Neural cell (in vitro differentiated cells): ENCODE measurements at regions not wholly inside any gene's neighbourhood (a gene's known extent, or its start where the extent isn't known, plus 50 kb on each side); places are given as distances from the start of the nearest gene placed in this dataset.

Experiments
- H2AFZ ChIP-seq: fragments of 200-600, 300-800 bp; sonication (generic), shearing (Covaris generic); 2 replicates; pipeline ENCODE4 v1.6.0; 2014; ENCODE audit warnings: low read depth, mild to moderate bottlenecking, antibody characterized with exemption, low read length, moderate library complexity
- H3F3A ChIP-seq: fragments of 200-600 bp; shearing (Covaris generic); 2 replicates; pipeline ENCODE4 v1.6.1; 2016; ENCODE audit warnings: mild to moderate bottlenecking, moderate library complexity, mixed read lengths, antibody characterized with exemption, low read length; ENCODE audit not compliant: insufficient read depth, poor library complexity, severe bottlenecking
- H3K27ac ChIP-seq: fragments of 200-600, 300-800 bp; sonication (generic), shearing (Covaris generic); 2 replicates; pipeline ENCODE4 v1.5.1; 2014; ENCODE audit warnings: mild to moderate bottlenecking, low read length, moderate library complexity
- H3K27me3 ChIP-seq: fragments of 300-800, 200-600 bp; sonication (generic), shearing (Covaris generic); 2 replicates; pipeline ENCODE4 v1.6.0; 2014; ENCODE audit warnings: mild to moderate bottlenecking, low read depth, low read length, moderate library complexity; ENCODE audit not compliant: insufficient read depth
- H3K36me3 ChIP-seq: fragments of 300-800, 200-600 bp; sonication (generic), shearing (Covaris generic); 2 replicates; pipeline ENCODE4 v1.5.1; 2014; ENCODE audit warnings: mild to moderate bottlenecking, antibody characterized with exemption, low read length, moderate library complexity; ENCODE audit not compliant: insufficient read depth
- H3K4me2 ChIP-seq: fragments of 300-800, 200-600 bp; sonication (generic), shearing (Covaris generic); 2 replicates; pipeline ENCODE4 v1.6.0; 2014; ENCODE audit warnings: mild to moderate bottlenecking, low read length
- H3K4me3 ChIP-seq: fragments of 300-800, 200-600 bp; sonication (generic), shearing (Covaris generic); 2 replicates; pipeline ENCODE4 v1.5.1; 2014; ENCODE audit warnings: mild to moderate bottlenecking, low read length, moderate library complexity
- H3K79me2 ChIP-seq: fragments of 200-600 bp; shearing (Covaris generic); replicated peaks from 2 replicates; pipeline ENCODE4 v1.6.0; 2014; ENCODE audit warnings: mild to moderate bottlenecking, low read length, moderate library complexity; ENCODE audit not compliant: insufficient read depth
- H3K9ac ChIP-seq: fragments of 300-800, 200-600 bp; sonication (generic), shearing (Covaris generic); 2 replicates; pipeline ENCODE4 v1.6.1; 2016; ENCODE audit warnings: mild to moderate bottlenecking, low read length, mixed read lengths
- H3K9me2 ChIP-seq: fragments of 200-600 bp; shearing (Covaris generic); 2 replicates; pipeline ENCODE4 v1.6.1; 2016; ENCODE audit warnings: mild to moderate bottlenecking, low read length, mixed read lengths; ENCODE audit not compliant: insufficient read depth
- H3K9me3 ChIP-seq: fragments of 200-600, 300-800 bp; sonication (generic), shearing (Covaris generic); 2 replicates; pipeline ENCODE4 v1.6.1; 2016; ENCODE audit warnings: mild to moderate bottlenecking, mixed run types, low read length, moderate library complexity, mixed read lengths
- H4K20me1 ChIP-seq: fragments of 200-600 bp; shearing (Covaris generic); 2 replicates; pipeline ENCODE4 v1.6.1; 2016; ENCODE audit warnings: mild to moderate bottlenecking, mixed run types; ENCODE audit not compliant: insufficient read depth
- CTCF ChIP-seq: fragments of 450-650 bp; IDR thresholded peaks from 2 replicates; pipeline ENCODE4 v1.5.1; 2014; ENCODE audit warnings: antibody characterized with exemption, mild to moderate bottlenecking, moderate library complexity; ENCODE audit not compliant: poor library complexity, severe bottlenecking
- EP300 ChIP-seq: fragments of 450-650 bp; conservative IDR thresholded peaks from 2 replicates; pipeline ENCODE4 v1.6.1; 2014; ENCODE audit warnings: antibody characterized with exemption, mild to moderate bottlenecking, moderate library complexity; ENCODE audit not compliant: poor library complexity, severe bottlenecking
- EZH2 ChIP-seq: fragments of 200-600, 300-800 bp; shearing (Covaris generic), sonication (generic); IDR thresholded peaks from 2 replicates; pipeline ENCODE4 v1.6.1; 2014; ENCODE audit warnings: antibody characterized with exemption, low read length, borderline replicate concordance, mild to moderate bottlenecking; ENCODE audit not compliant: insufficient read depth, poor library complexity, severe bottlenecking
- MXI1 ChIP-seq: fragments of 450-650 bp; conservative IDR thresholded peaks from 2 replicates; pipeline ENCODE4 v1.6.1; 2014; ENCODE audit warnings: antibody characterized with exemption, mild to moderate bottlenecking; ENCODE audit not compliant: poor library complexity, severe bottlenecking
- POLR2AphosphoS5 ChIP-seq: IDR thresholded peaks from 2 replicates; pipeline ENCODE4 v1.6.1; 2012
- RAD21 ChIP-seq: fragments of 450-650 bp; conservative IDR thresholded peaks from 2 replicates; pipeline ENCODE4 v1.6.1; 2014; ENCODE audit warnings: antibody characterized with exemption, mild to moderate bottlenecking, moderate library complexity
- REST ChIP-seq: IDR thresholded peaks from 2 replicates; pipeline ENCODE4 v1.6.1; 2012; ENCODE audit warnings: borderline replicate concordance
- SMC3 ChIP-seq: fragments of 450-650 bp; conservative IDR thresholded peaks from 2 replicates; pipeline ENCODE4 v1.6.1; 2014; ENCODE audit warnings: antibody characterized with exemption, mild to moderate bottlenecking, moderate library complexity; ENCODE audit not compliant: poor library complexity
- TAF1 ChIP-seq: IDR thresholded peaks from 2 replicates; pipeline ENCODE4 v1.6.1; 2012; ENCODE audit warnings: low read depth

GRCh38 chr14:22266683-22267082, 322.3 kb downstream of the DAD1 start:
- TF ChIP-seq CTCF (no peak), RAD21 (no peak), EZH2 (no peak), REST (no peak), EP300 (no peak), SMC3 (no peak), TAF1 (no peak)
- no peaks in the 10 kb centered on the region for H3K27me3 ChIP-seq

DNA sequence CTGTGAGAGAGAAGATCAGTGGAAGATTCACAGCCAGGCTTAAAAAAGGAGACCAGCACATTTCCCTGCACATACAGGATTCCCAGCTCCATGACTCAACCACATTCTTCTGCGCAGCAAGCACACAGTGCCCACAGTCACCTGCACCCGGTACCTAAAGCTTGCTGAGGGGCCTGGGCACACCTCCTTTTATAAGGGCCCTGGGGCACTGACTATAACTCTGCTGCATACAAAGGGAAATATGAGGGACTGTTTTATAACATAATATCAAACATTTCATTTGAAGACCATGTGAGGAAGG, 322.9 kb downstream of the DAD1 start:
- no peaks in the 10 kb centered on the region for H3F3A ChIP-seq
- no peak for TF ChIP-seq REST
- no peak for TF ChIP-seq POLR2AphosphoS5
- no peak for TF ChIP-seq RAD21
- TF ChIP-seq EP300 = no peak
- no peak for TF ChIP-seq MXI1
- no peak for TF ChIP-seq CTCF
- TF ChIP-seq EZH2 = no peak
- H3K9me2 ChIP-seq = no peaks in the 10 kb centered on the region
- H3K27me3 ChIP-seq = no peaks in the 10 kb centered on the region
- H3K4me2 ChIP-seq = no peak overlapping the region
- H3K79me2 ChIP-seq = no peaks in the 10 kb centered on the region
- H3K36me3 ChIP-seq = no peaks in the 10 kb centered on the region
- H3K27ac ChIP-seq = no peak overlapping the region
- H4K20me1 ChIP-seq = no peaks in the 10 kb centered on the region
- H2AFZ ChIP-seq = no peak overlapping the region
- no peak overlapping the region for H3K4me3 ChIP-seq
- H3K9me3 ChIP-seq = no peaks in the 10 kb centered on the region
- no peak overlapping the region for H3K9ac ChIP-seq

More at GRCh38 chr14:22266683-22267082, 322.3 kb downstream of the DAD1 start:
- Histone ChIP-seq H3K79me2 (no peaks in the 10 kb centered on the region), H3K9me2 (no peaks in the 10 kb centered on the region), H3F3A (no peaks in the 10 kb centered on the region), H3K9ac (no peak overlapping the region), H3K27ac (no peak overlapping the region), H4K20me1 (no peaks in the 10 kb centered on the region), H3K4me2 (no peak overlapping the region), H2AFZ (no peak overlapping the region), H3K36me3 (no peaks in the 10 kb centered on the region), H3K9me3 (no peaks in the 10 kb centered on the region), H3K4me3 (no peak overlapping the region)
